HG03039 (cell line): ENCODE measurements at regions not wholly inside any gene's neighbourhood (a gene's known extent, or its start where the extent isn't known, plus 50 kb on each side); places are given as distances from the start of the nearest gene placed in this dataset.

Experiments used
- ATAC-seq: cut with Tn5 transposase; IDR thresholded peaks from one replicate; pipeline ENCODE4 v1.9.1; 2021; ENCODE audit warnings: mild to moderate bottlenecking, moderate library complexity; ENCODE audit not compliant: unreplicated experiment

- ATAC-seq: no peak
Observed at GRCh38 chr6:144855375-144855774, 570.2 kb downstream of the UTRN start.

DNA sequence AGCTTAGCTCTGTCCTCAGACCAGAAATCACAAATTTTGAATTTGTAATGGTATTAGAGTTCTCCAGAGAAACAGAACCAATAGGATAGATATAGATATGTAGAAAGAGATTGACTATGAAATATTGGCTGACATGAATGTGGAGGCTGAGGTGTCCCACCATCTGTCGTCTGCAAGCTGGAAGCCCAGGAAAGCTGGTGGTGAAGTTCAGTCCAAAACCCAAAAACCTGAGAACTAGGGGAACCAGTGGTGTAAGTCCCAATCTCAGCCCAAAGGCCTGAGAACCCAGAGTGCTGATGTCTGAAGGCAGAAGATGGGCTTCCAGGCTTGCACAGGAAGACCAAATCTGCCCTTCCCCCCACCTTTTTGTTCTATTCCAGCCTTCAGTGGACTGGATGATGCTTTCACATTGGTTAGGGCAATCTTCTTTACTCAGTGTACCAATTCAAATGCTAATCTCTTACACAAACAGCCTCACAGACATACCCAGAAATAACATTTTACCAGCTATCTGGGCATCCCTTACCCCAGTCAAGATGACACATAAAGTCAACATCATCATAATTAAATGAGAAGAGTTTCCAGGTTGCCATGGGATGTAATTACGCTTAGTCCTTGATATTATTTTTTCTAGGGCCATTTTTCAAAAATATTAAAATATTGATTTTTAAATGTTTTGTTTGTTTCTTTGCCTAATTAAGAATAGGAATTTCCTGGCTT, 570.8 kb downstream of the UTRN start:
- ATAC-seq: no peak

- no peak for ATAC-seq
Observed at GRCh38 chr6:144856622-144857021, 571.5 kb downstream of the UTRN start.

DNA sequence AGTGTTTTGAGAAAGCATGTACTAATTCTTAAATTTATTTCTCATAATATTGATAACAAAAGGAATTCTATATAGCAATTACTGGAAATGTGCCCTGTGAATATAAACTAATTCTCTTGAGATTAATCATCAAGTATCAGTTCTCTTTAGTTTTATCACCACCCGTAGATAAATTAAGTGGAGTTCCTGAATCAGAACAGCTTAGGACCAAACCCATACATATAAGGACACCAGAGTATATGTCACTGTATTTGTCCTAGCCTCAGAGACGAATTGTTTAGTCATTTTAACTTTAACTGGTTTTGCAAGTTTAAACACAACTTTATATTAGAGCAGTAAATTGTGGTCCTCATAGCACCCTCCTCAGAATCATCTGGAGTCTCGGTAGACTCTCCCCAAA, 572.0 kb downstream of the UTRN start:
- no peak for ATAC-seq

DNA sequence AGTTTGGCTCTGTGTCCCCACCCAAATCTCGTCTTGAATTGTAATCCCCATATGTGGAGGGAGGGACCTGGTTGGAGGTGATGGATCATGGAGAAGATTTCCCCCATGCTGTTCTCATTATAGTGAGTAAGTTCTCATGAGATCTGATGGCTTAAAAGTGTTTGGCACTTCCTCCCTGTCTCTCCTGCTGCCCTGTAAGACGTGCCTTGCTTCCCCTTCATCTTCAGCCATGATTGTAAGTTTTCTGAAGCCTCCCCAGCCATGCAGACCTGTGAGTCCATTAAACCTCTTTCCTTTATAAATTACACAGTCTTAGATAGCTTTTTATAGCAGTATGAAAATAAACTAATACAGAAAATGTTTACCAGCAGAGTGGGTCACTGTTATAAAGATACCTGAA, 577.6 kb downstream of the UTRN start:
- ATAC-seq: no peak

GRCh38 chr6:144867761-144868160, 582.6 kb downstream of the UTRN start:
- no peak for ATAC-seq

DNA sequence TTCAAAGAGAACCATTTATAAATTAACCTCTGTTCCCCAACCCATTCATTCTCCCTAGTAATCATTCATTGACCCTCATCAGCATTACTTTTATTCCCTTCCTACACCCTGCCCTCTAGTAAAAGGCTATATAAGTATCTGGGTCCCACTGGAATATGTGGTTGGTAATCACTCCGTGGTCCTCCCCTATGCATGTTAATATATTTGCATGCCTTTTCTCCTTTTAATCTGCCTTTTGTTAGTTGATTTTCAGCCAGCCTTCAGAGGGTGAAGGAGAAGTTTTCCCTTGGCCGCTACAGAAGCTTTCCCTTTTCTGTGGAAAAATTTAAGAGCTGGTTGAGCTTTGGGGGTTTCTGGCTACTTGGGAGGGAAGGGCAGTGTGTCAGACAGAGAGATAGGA, 585.6 kb downstream of the UTRN start:
- ATAC-seq: no peak

DNA sequence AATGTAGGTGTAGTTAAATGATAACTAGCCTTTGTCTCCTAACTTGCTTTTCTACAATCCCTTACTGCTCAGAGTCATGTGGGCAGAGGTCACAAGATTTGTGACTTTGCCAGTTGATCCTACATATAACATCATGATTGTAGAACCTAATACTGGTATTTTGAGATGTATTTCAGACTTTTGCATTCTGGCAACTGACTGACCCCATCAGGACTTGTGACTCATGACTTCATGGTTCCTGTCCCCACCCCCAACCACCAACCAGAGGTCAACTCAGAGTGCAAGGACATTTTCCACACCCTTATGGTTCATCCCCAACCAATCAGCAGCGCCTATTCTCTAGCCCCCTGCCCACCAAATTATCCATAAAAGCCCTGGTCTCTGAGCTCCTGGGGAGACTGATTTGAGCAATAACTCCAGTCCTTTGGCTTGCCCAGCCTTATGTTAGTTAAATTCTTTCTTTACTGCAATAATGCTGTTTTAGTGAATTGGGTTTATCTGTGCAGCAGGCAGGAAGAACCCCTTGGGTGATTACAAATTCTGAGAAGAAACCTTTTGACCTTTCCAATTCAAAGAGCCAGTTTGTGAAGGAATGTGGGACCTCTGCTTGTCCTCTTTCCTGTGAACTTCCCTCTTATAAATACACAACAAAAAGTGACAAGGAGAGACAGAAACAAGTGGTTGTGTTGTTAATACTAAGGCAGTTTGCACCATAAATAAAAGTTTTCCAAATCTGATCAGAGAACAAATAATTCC, 588.7 kb downstream of the UTRN start:
- ATAC-seq: no peak

- no peak for ATAC-seq
Observed at GRCh38 chr6:144876689-144877088, 591.6 kb downstream of the UTRN start.

DNA sequence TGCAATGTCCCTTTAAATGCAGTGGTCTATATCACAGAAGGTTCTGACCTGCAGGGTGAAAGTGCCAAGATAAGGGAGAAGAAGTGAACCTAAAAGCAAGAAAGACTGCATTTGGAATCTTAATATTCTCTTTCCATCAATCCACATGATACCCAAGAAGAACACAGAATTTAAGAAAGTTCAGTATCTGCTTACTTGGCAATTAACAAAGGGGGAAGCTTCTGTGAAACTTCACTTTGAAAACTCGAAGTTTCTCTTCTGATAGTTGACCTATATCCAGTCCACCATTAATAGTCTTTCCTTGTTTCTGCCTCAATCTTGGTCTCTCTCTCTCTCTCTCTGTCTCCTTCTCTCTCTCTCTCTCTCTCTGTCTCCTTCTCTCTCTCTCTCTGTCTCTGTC, 592.0 kb downstream of the UTRN start:
- no peak for ATAC-seq

GRCh38 chr6:144878577-144878976, 593.4 kb downstream of the UTRN start:
- ATAC-seq: no peak

DNA sequence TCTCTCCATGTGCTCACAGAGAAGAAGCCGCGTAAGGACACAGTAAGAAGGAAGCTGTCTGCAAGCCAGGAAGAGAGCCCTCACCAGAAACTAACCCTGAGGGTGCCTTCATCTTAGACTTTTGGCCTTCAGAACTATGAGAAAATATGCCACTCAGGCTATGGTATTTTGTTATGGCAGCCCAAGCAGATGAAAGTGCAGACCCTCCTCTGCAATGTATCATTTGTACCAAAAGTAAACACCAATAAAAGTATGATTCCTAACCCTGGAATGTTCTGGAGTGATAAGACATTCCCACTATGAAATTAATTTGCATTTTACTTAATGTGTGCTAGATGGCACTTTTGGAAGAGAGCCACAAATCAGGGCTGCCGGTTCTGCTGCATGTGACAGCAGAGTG, 594.3 kb downstream of the UTRN start:
- no peak for ATAC-seq

DNA sequence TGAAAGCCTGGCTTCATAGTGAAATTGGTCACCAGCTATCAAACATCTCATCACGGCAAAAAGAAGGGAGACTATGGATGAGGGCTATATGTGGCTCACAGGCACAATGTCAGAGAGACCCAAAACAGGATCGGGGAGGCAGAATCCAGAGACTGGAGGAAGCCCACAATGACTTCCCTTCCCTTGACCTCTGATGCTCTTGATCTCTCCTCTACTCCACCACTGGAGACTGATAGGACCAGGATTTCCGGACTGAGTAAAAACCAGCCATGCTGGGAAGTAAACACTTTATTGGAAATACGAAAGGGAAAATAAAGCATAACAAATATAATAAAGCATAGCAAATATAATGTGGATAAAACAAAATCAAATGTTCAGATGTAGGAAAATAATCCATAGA, 597.3 kb downstream of the UTRN start:
- ATAC-seq: no peak

GRCh38 chr6:144883915-144884314, 598.8 kb downstream of the UTRN start:
- ATAC-seq: no peak

DNA sequence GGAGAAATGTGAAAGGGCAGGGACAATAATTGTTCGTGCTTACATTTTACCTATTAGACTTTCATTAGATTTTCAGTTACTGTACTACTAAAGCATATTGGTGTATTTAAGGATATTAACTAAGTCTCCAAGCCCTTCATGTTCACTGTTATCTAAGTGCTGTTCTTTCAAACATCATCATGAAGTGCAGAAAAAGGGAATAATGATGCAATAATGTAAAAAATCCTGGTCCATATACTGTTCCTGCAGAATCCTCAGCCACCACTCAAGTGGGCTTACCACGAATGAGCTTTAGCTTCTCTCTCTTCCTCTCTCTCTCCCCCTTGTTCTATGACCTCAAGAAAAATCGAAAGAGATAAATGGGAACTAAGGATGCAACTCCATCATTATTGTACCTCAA, 600.7 kb downstream of the UTRN start:
- no peak for ATAC-seq

DNA sequence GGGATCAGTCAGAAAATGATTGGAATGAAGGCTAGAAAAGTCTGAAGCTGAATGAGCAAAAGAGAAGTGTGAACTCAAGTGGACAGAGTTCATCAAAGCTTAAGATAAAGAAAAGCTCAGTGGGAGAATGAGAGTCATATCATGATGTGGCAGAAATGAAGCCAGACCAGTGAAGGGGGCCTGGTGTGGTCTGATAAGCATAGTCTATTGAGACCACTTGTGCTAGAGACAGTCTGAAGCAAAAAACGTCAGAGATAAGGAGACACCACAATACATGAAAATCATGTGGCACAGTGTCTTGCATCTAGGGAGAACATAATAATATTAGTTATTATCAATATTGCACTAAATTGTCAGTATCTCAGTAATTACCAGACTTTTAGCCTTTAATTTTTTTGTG, 601.5 kb downstream of the UTRN start:
- no peak for ATAC-seq

DNA sequence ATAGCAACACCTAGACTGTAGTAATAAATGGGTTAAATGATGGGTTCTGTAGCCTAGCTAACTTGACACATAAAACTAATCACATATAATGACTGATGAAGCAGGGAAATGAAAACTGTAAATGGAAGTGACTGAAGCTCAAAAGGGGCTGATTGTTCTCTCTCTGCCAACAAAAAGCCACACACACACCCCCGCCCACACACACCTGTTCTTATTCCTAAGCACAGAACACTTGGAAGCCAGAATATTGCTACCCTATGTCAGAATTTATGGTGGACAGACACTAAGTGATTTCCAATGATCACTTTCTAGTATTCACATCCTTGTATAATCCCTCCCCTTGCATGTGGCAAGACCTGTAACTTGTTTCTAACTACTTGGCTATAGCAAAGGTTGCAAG, 603.5 kb downstream of the UTRN start:
- ATAC-seq: no peak

- no peak for ATAC-seq
Observed at GRCh38 chr6:144893680-144894151, 608.6 kb downstream of the UTRN start.

DNA sequence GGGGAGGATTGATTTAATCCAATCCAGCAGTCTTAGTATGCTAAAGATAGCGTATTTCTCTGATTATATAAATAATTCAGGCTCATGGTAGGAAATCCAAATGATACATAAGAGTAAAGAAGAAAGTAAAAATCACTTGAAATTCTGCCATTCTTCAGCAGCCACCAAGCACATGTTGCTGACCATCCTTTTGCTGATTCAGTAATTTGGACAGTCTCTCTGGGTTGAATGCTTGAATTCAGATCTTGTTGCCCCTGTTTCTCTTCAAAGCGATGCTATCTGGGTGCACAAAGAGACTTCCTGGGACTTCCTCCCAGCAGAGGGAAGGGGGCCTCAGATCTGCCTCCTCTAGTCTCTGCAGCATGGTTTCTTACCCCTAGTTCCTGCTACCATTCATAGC, 609.1 kb downstream of the UTRN start:
- no peak for ATAC-seq

DNA sequence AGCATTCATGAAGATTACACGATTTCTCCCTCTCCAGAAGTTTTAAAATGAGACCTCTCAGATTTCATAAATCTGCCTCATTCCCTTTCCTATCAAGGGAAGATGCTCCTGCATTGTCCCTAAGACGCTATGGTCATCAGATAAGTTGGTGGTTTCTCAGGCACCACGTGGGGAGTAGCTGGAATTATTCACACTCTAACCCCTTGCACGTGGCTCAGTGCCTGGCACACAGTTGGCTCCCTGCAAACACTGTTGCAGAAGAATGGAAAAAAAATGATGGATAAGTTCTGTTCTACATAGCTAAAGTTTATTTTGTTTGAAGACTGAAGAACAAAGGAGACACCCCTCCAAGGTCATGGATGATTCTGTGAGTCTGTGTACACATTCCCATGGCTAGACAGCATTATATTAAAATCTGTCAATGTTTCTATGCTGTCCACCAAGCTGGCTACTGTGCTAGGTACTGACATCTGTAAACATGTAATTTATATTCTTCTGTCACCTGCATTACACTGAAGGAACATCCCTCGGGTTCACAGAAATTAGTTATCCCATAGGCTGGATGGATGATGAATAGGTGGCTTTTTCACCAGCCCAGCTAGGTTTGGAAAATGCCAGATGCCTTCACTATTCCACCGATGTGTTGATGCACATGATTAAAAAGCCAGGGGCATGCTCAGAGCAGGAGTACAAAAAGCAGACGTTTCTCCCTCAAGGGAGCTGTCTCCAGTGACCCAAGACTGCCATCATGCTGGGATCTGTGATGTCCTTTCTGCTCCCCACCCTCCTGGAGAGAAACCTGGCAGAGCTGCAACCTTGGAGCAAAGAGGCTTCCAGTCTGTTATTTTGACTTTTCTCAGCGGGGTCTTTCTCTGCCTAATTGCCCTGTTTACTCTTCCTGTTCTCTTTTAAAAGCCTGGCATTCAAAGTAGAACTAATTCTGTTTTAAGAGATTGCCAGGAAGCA, 610.5 kb downstream of the UTRN start:
- no peak for ATAC-seq

GRCh38 chr6:144896289-144896688, 611.2 kb downstream of the UTRN start:
- no peak for ATAC-seq
